DND-41 (cell line): ENCODE measurements at regions not wholly inside any gene's neighbourhood (a gene's known extent, or its start where the extent isn't known, plus 50 kb on each side); places are given as distances from the start of the nearest gene placed in this dataset.

ENCODE experiments used
- ATAC-seq: fragments of 200-7000 bp; cut with Tn5 transposase; 3 replicates; pipeline ENCODE4 v1.9.1; 2021; ENCODE audit warnings: low read depth; ENCODE audit not compliant: insufficient read depth
- DNase-seq: peaks from one replicate; pipeline ENCODE4 v3.0.0-alpha.2; 2020
- H2AFZ ChIP-seq: 2 replicates; pipeline ENCODE4 v1.6.0; 2012; ENCODE audit warnings: low read depth, low read length
- H3K27ac ChIP-seq: 2 replicates; pipeline ENCODE4 v1.5.1; 2012; ENCODE audit warnings: low read length, inconsistent platforms
- H3K27me3 ChIP-seq: fragments of 200-600 bp; sonication (generic); 2 replicates; pipeline ENCODE4 v1.6.0; 2012; ENCODE audit warnings: low read length, mild to moderate bottlenecking, inconsistent platforms; ENCODE audit not compliant: insufficient read depth, poor library complexity
- H3K36me3 ChIP-seq: 2 replicates; pipeline ENCODE4 v1.5.1; 2012; ENCODE audit warnings: low read length, inconsistent platforms; ENCODE audit not compliant: insufficient read depth
- H3K4me1 ChIP-seq: 2 replicates; pipeline ENCODE4 v1.5.1; 2012; ENCODE audit warnings: mild to moderate bottlenecking, low read length; ENCODE audit not compliant: insufficient read depth
- H3K4me2 ChIP-seq: 2 replicates; pipeline ENCODE4 v1.6.0; 2012; ENCODE audit warnings: mild to moderate bottlenecking, moderate library complexity, low read length, inconsistent platforms; ENCODE audit not compliant: insufficient read depth
- H3K4me3 ChIP-seq, 2 experiments: fragments of 200-600 bp in 1 of 2; shearing (Covaris generic) in 1 of 2; 2 replicates each; pipeline ENCODE4 v1.5.1; 2012 to 2016; ENCODE audit warnings: inconsistent platforms in 2 of 2, low read length in 2 of 2, mild to moderate bottlenecking in 2 of 2, low read depth in 1 of 2, moderate library complexity in 1 of 2
- H3K79me2 ChIP-seq: 2 replicates; pipeline ENCODE4 v1.6.0; 2012; ENCODE audit warnings: low read length, inconsistent platforms; ENCODE audit not compliant: insufficient read depth
- H3K9ac ChIP-seq: 2 replicates; pipeline ENCODE4 v1.6.0; 2012; ENCODE audit warnings: low read depth, mild to moderate bottlenecking, inconsistent platforms, low read length, moderate library complexity
- H3K9me3 ChIP-seq: 2 replicates; pipeline ENCODE4 v1.5.1; 2012; ENCODE audit warnings: low read length, moderate library complexity, mild to moderate bottlenecking, inconsistent platforms; ENCODE audit not compliant: insufficient read depth, severe bottlenecking
- H4K20me1 ChIP-seq: 2 replicates; pipeline ENCODE4 v1.6.0; 2012; ENCODE audit warnings: low read length; ENCODE audit not compliant: insufficient read depth
- CTCF ChIP-seq: IDR thresholded peaks from 2 replicates; pipeline ENCODE4 v1.5.1; 2012; ENCODE audit warnings: borderline replicate concordance, low read length, moderate library complexity, mild to moderate bottlenecking; ENCODE audit not compliant: poor library complexity, severe bottlenecking; ENCODE audit errors: extremely low read depth
- EZH2 ChIP-seq: IDR thresholded peaks from 3 replicates; pipeline ENCODE4 v1.6.1; 2012; ENCODE audit warnings: borderline replicate concordance, low read depth, mild to moderate bottlenecking, moderate library complexity, low read length, inconsistent platforms; ENCODE audit not compliant: severe bottlenecking

- H3K4me1 ChIP-seq, result no peaks in the 10 kb centered on the region
- H3K9me3 ChIP-seq, result no peaks in the 10 kb centered on the region
- H3K4me3 ChIP-seq, result no peak overlapping the region
- H3K36me3 ChIP-seq, result no peaks in the 10 kb centered on the region
- no peak overlapping the region for H2AFZ ChIP-seq
- no peak overlapping the region for H3K27ac ChIP-seq
- no peak overlapping the region for H3K4me2 ChIP-seq
- H4K20me1 ChIP-seq, result no peaks in the 10 kb centered on the region
- no peak for DNase-seq
- TF ChIP-seq EZH2 (no peak), CTCF (no peak)
- ATAC-seq, result no peak
- H3K79me2 ChIP-seq, result no peaks in the 10 kb centered on the region
- H3K27me3 ChIP-seq, result no peaks in the 10 kb centered on the region
- no peak overlapping the region for H3K9ac ChIP-seq
Observed at GRCh38 chr7:97450516-97450915, 281.4 kb upstream of the TAC1 start.

- H3K9me3 ChIP-seq, result no peaks in the 10 kb centered on the region
- no peak overlapping the region for H3K9ac ChIP-seq
- TF ChIP-seq EZH2 (no peak), CTCF (no peak)
- H2AFZ ChIP-seq, result no peak overlapping the region
- no peak overlapping the region for H3K27ac ChIP-seq
- H3K4me2 ChIP-seq, result no peak overlapping the region
- no peaks in the 10 kb centered on the region for H3K79me2 ChIP-seq
- ATAC-seq (no peak), DNase-seq (no peak)
- H3K4me3 ChIP-seq, result no peak overlapping the region
- H4K20me1 ChIP-seq, result no peaks in the 10 kb centered on the region
- no peaks in the 10 kb centered on the region for H3K27me3 ChIP-seq
- no peaks in the 10 kb centered on the region for H3K36me3 ChIP-seq
- H3K4me1 ChIP-seq, result no peaks in the 10 kb centered on the region
Observed at GRCh38 chr7:97454636-97455035, 277.2 kb upstream of the TAC1 start.

GRCh38 chr7:97457054-97457453 is 274.8 kb upstream of the TAC1 start:
- no peak overlapping the region for H3K27ac ChIP-seq
- H3K4me1 ChIP-seq, result no peaks in the 10 kb centered on the region
- no peaks in the 10 kb centered on the region for H3K79me2 ChIP-seq
- H3K27me3 ChIP-seq, result no peaks in the 10 kb centered on the region
- H3K36me3 ChIP-seq, result no peaks in the 10 kb centered on the region
- DNase-seq, result no peak
- no peak overlapping the region for H3K9ac ChIP-seq
- H2AFZ ChIP-seq, result no peak overlapping the region
- H4K20me1 ChIP-seq, result no peaks in the 10 kb centered on the region
- H3K9me3 ChIP-seq, result peaks cover 2% of the 10 kb centered on the region
- no peak for ATAC-seq
- no peak overlapping the region for H3K4me2 ChIP-seq
- no peak overlapping the region for H3K4me3 ChIP-seq
- no peak for TF ChIP-seq EZH2
- TF ChIP-seq CTCF, result no peak

- peaks cover 2% of the 10 kb centered on the region for H3K9me3 ChIP-seq
- H2AFZ ChIP-seq, result no peak overlapping the region
- no peak overlapping the region for H3K27ac ChIP-seq
- H3K9ac ChIP-seq, result no peak overlapping the region
- H3K79me2 ChIP-seq, result no peaks in the 10 kb centered on the region
- no peaks in the 10 kb centered on the region for H3K4me1 ChIP-seq
- no peak for DNase-seq
- H3K36me3 ChIP-seq, result no peaks in the 10 kb centered on the region
- H3K4me3 ChIP-seq, result no peak overlapping the region
- H3K4me2 ChIP-seq, result no peak overlapping the region
- no peak for ATAC-seq
- H4K20me1 ChIP-seq, result no peaks in the 10 kb centered on the region
- no peaks in the 10 kb centered on the region for H3K27me3 ChIP-seq
- TF ChIP-seq EZH2 (no peak), CTCF (no peak)
Observed at GRCh38 chr7:97460433-97460832, 271.5 kb upstream of the TAC1 start.
